ENCODE measurements at regions not wholly inside any gene's neighbourhood (a gene's known extent, or its start where the extent isn't known, plus 50 kb on each side); places are given as distances from the start of the nearest gene placed in this dataset.

GRCh38 chr17:56098746-56099145 is 54.5 kb upstream of the ANKFN1 start:
- no peak overlapping the region for H3K27ac Mint-ChIP-seq
- H3K4me3 Mint-ChIP-seq, result no peak overlapping the region
- H3K36me3 Mint-ChIP-seq (ENCODE audit: low read depth), result no peaks in the 10 kb centered on the region
- no peaks in the 10 kb centered on the region for H3K9me3 Mint-ChIP-seq
- H3K4me1 Mint-ChIP-seq, result no peaks in the 10 kb centered on the region
- peaks cover 4% of the 10 kb centered on the region for H3K27me3 Mint-ChIP-seq
- POLR2A ChIA-PET, result no interaction called here
- CTCF ChIA-PET, result no interaction called here
- no peak for DNase-seq

- POLR2A ChIA-PET, result no interaction called here
- H3K27me3 Mint-ChIP-seq, result peaks cover 4% of the 10 kb centered on the region
These were observed 53.6 kb upstream of the ANKFN1 start for GRCh38 chr17:56099649-56100048.

More at GRCh38 chr17:56099649-56100048, 53.6 kb upstream of the ANKFN1 start:
- DNase-seq, result no peak
- H3K4me1 Mint-ChIP-seq, result no peaks in the 10 kb centered on the region
- CTCF ChIA-PET, result no interaction called here
- no peaks in the 10 kb centered on the region for H3K9me3 Mint-ChIP-seq
- H3K36me3 Mint-ChIP-seq (ENCODE audit: low read depth), result no peaks in the 10 kb centered on the region
- H3K4me3 Mint-ChIP-seq, result no peak overlapping the region
- no peak overlapping the region for H3K27ac Mint-ChIP-seq

Data from activated CD4-positive, alpha-beta T cell treated with anti-CD3 and anti-CD28 coated beads, Interleukin-2, amount 10 ng/mL, durations not matched to agents 7 days and 5 days (primary cell).